Adrenal gland (tissue), 5 donors: ENCODE measurements at regions not wholly inside any gene's neighbourhood (a gene's known extent, or its start where the extent isn't known, plus 50 kb on each side); places are given as distances from the start of the nearest gene placed in this dataset.

Experiments
- POLR2A ChIP-seq, 2 donors: fragments of 450-650 bp; IDR thresholded peaks; one replicate each; pipeline ENCODE4 v1.6.1; 2017; ENCODE audit warnings: antibody characterized with exemption in 2 of 2, mild to moderate bottlenecking in 2 of 2, moderate library complexity in 1 of 2
- TF ChIP-seq, protein P1 (sequence below), 6 experiments: fragments of 450-650 bp in 4 of 6; fragments of 200-600 bp in 2 of 6; sonication (generic) in 1 of 6; IDR thresholded peaks; 1 replicate in 5 of 6; 2 replicates in 1 of 6; pipeline versions ENCODE4 v1.5.1 to v1.8.0; 2016 to 2021; ENCODE audit warnings: antibody characterized with exemption in 6 of 6, mild to moderate bottlenecking in 2 of 6, moderate library complexity in 1 of 6
- donor health status: DM: no; HTN: no; CAD: no.

DNA sequence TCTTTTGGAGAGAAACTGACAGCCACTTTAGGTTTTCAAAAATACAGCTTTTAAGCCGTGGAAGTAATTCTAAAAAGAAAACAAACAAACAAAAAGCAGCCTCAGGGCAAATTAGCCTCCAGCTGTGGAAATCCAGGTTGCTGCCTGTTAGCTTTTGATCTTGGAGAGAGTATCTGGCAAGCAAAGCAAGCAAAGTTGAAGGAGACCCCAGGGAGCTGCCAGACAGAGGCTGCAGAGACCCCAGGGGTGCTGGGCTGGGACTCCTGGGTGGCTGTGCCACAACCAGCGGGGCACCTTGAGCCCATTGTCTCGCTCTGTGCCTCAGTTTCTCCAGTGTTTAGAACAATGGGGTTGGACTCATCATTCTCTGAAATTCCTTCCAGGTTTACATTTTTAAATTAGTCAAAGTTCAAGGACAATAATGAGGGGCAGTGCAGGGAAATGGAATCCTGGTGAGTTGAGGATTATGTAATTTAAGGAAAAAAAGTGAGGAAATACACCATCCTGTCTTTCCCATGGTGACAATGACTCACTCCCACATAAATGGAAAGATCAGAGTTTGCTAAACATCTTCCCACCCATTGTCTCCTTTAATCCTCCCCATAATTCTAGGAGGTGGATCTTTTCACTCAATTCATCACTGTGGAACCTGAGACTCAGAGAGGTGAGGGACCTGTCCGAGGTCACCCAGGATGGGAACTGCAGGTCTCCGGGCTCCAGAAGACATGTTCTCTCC, 480.5 kb downstream of the MATN1 start:
- no peak for TF ChIP-seq POLR2A (IDR thresholded peaks at IDR 0.05)
- TF ChIP-seq, protein P1, sequence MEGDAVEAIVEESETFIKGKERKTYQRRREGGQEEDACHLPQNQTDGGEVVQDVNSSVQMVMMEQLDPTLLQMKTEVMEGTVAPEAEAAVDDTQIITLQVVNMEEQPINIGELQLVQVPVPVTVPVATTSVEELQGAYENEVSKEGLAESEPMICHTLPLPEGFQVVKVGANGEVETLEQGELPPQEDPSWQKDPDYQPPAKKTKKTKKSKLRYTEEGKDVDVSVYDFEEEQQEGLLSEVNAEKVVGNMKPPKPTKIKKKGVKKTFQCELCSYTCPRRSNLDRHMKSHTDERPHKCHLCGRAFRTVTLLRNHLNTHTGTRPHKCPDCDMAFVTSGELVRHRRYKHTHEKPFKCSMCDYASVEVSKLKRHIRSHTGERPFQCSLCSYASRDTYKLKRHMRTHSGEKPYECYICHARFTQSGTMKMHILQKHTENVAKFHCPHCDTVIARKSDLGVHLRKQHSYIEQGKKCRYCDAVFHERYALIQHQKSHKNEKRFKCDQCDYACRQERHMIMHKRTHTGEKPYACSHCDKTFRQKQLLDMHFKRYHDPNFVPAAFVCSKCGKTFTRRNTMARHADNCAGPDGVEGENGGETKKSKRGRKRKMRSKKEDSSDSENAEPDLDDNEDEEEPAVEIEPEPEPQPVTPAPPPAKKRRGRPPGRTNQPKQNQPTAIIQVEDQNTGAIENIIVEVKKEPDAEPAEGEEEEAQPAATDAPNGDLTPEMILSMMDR (IDR thresholded peaks at IDR 0.05): no peak
